GM23338 (cell line): ENCODE measurements at regions not wholly inside any gene's neighbourhood (a gene's known extent, or its start where the extent isn't known, plus 50 kb on each side); places are given as distances from the start of the nearest gene placed in this dataset.
A peak's percentile ranks its signal among the peaks of the same experiment; 100 is the strongest.

Experiments used
- CREB1 ChIP-seq: fragments of 250-450 bp; sonication (Bioruptor Pico); IDR thresholded peaks from 2 replicates; pipeline ENCODE4 v1.5.0; 2020; ENCODE audit warnings: low read depth, mild to moderate bottlenecking, moderate library complexity
- EZH2 ChIP-seq: fragments of 200-600 bp; sonication (generic); IDR thresholded peaks from one replicate; pipeline ENCODE4 v1.8.0; 2017; ENCODE audit warnings: antibody characterized with exemption, mild to moderate bottlenecking, low read depth; ENCODE audit not compliant: unreplicated experiment
- EZH2phosphoT487 ChIP-seq: fragments of 200-600 bp; sonication (generic); IDR thresholded peaks from one replicate; pipeline ENCODE4 v1.8.1; 2018; ENCODE audit warnings: antibody characterized with exemption; ENCODE audit not compliant: unreplicated experiment
- JUNB ChIP-seq: IDR thresholded peaks from one replicate; pipeline ENCODE4 v1.6.1; 2016; ENCODE audit warnings: antibody characterized with exemption; ENCODE audit not compliant: unreplicated experiment
- POLR2AphosphoS5 ChIP-seq: IDR thresholded peaks from 2 replicates; pipeline ENCODE4 v1.6.1; 2016; ENCODE audit warnings: antibody characterized with exemption, low read depth
- ZNF114 ChIP-seq: fragments of 250-450 bp; sonication (Bioruptor Pico); IDR thresholded peaks from 2 replicates; pipeline ENCODE4 v1.5.0; 2020; ENCODE audit warnings: mild to moderate bottlenecking, moderate library complexity
- TF ChIP-seq, protein P1 (sequence below), 2 experiments: fragments of 200-600 bp in 1 of 2; sonication (generic) in 1 of 2; conservative IDR thresholded peaks; 2 replicates each; pipeline versions ENCODE4 v1.5.1 to v1.6.1; 2016 to 2017; ENCODE audit warnings: antibody characterized with exemption in 2 of 2, low read depth in 2 of 2, mild to moderate bottlenecking in 2 of 2, moderate library complexity in 1 of 2
- TF ChIP-seq, protein P2 (sequence below): IDR thresholded peaks from one replicate; pipeline ENCODE4 v1.6.1; 2018; ENCODE audit warnings: antibody characterized with exemption; ENCODE audit not compliant: unreplicated experiment

GRCh38 chr15:62648954-62649353 is 393.6 kb upstream of the TPM1 start:
- TF ChIP-seq CREB1 (no peak), EZH2 (no peak), JUNB (no peak), EZH2phosphoT487 (no peak), ZNF114 (CRISPR knock-in tag) (no peak), POLR2AphosphoS5 (no peak)
- TF ChIP-seq, protein P1, sequence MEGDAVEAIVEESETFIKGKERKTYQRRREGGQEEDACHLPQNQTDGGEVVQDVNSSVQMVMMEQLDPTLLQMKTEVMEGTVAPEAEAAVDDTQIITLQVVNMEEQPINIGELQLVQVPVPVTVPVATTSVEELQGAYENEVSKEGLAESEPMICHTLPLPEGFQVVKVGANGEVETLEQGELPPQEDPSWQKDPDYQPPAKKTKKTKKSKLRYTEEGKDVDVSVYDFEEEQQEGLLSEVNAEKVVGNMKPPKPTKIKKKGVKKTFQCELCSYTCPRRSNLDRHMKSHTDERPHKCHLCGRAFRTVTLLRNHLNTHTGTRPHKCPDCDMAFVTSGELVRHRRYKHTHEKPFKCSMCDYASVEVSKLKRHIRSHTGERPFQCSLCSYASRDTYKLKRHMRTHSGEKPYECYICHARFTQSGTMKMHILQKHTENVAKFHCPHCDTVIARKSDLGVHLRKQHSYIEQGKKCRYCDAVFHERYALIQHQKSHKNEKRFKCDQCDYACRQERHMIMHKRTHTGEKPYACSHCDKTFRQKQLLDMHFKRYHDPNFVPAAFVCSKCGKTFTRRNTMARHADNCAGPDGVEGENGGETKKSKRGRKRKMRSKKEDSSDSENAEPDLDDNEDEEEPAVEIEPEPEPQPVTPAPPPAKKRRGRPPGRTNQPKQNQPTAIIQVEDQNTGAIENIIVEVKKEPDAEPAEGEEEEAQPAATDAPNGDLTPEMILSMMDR (conservative IDR thresholded peaks at IDR 0.05; ENCODE audit: low read depth in 2 of 2) = peak; percentile 68 to 69
- TF ChIP-seq, protein P2, sequence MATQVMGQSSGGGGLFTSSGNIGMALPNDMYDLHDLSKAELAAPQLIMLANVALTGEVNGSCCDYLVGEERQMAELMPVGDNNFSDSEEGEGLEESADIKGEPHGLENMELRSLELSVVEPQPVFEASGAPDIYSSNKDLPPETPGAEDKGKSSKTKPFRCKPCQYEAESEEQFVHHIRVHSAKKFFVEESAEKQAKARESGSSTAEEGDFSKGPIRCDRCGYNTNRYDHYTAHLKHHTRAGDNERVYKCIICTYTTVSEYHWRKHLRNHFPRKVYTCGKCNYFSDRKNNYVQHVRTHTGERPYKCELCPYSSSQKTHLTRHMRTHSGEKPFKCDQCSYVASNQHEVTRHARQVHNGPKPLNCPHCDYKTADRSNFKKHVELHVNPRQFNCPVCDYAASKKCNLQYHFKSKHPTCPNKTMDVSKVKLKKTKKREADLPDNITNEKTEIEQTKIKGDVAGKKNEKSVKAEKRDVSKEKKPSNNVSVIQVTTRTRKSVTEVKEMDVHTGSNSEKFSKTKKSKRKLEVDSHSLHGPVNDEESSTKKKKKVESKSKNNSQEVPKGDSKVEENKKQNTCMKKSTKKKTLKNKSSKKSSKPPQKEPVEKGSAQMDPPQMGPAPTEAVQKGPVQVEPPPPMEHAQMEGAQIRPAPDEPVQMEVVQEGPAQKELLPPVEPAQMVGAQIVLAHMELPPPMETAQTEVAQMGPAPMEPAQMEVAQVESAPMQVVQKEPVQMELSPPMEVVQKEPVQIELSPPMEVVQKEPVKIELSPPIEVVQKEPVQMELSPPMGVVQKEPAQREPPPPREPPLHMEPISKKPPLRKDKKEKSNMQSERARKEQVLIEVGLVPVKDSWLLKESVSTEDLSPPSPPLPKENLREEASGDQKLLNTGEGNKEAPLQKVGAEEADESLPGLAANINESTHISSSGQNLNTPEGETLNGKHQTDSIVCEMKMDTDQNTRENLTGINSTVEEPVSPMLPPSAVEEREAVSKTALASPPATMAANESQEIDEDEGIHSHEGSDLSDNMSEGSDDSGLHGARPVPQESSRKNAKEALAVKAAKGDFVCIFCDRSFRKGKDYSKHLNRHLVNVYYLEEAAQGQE = no peak
